Heart left ventricle (tissue), 16 donors: ENCODE measurements at regions not wholly inside any gene's neighbourhood (a gene's known extent, or its start where the extent isn't known, plus 50 kb on each side); places are given as distances from the start of the nearest gene placed in this dataset.
"Not testable (repeated sequence)": the region's sequence is repeated elsewhere in the genome, so short reads cannot be mapped to it uniquely, and the experiment has no call there.

Source experiments
- ATAC-seq, 4 donors: fragments of 200-7000 bp; cut with Tn5 transposase; one replicate each; pipeline ENCODE4 v1.9.1; 2020 to 2022; ENCODE audit warnings: moderate library complexity in 4 of 4, mild to moderate bottlenecking in 3 of 4, moderate number of reproducible peaks in 1 of 4
- DNase-seq, 5 donors: peaks; one replicate each; pipeline ENCODE4 v3.0.0-alpha.2; 2020
- H3K27ac ChIP-seq, 12 donors: fragments of 200-600 bp; sonication (generic) in 4 of 12; one replicate each; pipeline versions ENCODE4 v1.5.0 to v1.8.0; 2016 to 2022; ENCODE audit warnings: mild to moderate bottlenecking in 2 of 12
- H3K27me3 ChIP-seq, 9 donors: fragments of 200-600 bp; sonication (generic) in 2 of 9; one replicate each; pipeline versions ENCODE4 v1.5.1 to v1.8.0; 2016 to 2022; ENCODE audit warnings: mild to moderate bottlenecking in 3 of 9
- H3K36me3 ChIP-seq, 9 donors: fragments of 200-600 bp; sonication (generic) in 2 of 9; one replicate each; pipeline versions ENCODE4 v1.5.0 to v1.8.0; 2018 to 2022; ENCODE audit warnings: mild to moderate bottlenecking in 2 of 9
- H3K4me1 ChIP-seq, 12 donors: fragments of 200-600 bp; sonication (generic) in 4 of 12; one replicate each; pipeline versions ENCODE4 v1.5.0 to v1.8.0; 2016 to 2022; ENCODE audit warnings: mild to moderate bottlenecking in 3 of 12
- H3K4me3 ChIP-seq, 12 donors: fragments of 200-600 bp; sonication (generic) in 4 of 12; one replicate each; pipeline versions ENCODE4 v1.5.0 to v1.8.0; 2017 to 2022; ENCODE audit warnings: mild to moderate bottlenecking in 9 of 12, moderate library complexity in 4 of 12
- H3K9me3 ChIP-seq, 12 donors: fragments of 200-600 bp; sonication (generic) in 4 of 12; one replicate each; pipeline versions ENCODE4 v1.5.0 to v1.8.0; 2016 to 2022; ENCODE audit warnings: mild to moderate bottlenecking in 1 of 12
- POLR2A ChIP-seq, 2 donors: fragments of 450-650 bp; IDR thresholded peaks; one replicate each; pipeline ENCODE4 v1.6.1; 2017; ENCODE audit warnings: antibody characterized with exemption in 2 of 2, mild to moderate bottlenecking in 2 of 2, moderate library complexity in 2 of 2
- WGBS, 4 donors: extraction: QIAGEN DNeasy Blood & Tissue Kit in 2 of 4; methylation state at CpG; one replicate each; pipeline versions ENCODE4 v1.1.5 to v1.1.7; 2013 to 2018; 5-methylcytosine and 5-hydroxymethylcytosine counted together
- intact Hi-C, 10 donors: fragments of 100-400 bp; cut with DNase I; formaldehyde crosslinking; loops; one replicate each; pipeline versions ENCODE4 v1.11.1 to v1.14.2; 2022
- TF ChIP-seq, protein P1 (sequence below), 12 donors: fragments of 200-600 bp; sonication (generic) in 4 of 12; IDR thresholded peaks; one replicate each; pipeline versions ENCODE4 v1.5.0 to v1.8.0; 2018 to 2022; ENCODE audit warnings: antibody characterized with exemption in 12 of 12, mild to moderate bottlenecking in 5 of 12
- donor health status: ischemic (EF 13 %, LVEDD 7.1; RV severe dilation, severe dysfunction).
- donor health status: healthy with polysubstance abuse.
- donor health status: DM: no; HTN: yes; CAD: no.
- donor health status: DM: no; HTN: no; CAD: no.
- donor health status: ischemic (EF 25% LVEDD 6.9; RV normal size, moderate dysfunction).
- donor health status: ischemic (EF 25% LVEDD 5.7; RV mildly dilated, moderate dysfunction).
- donor health status: healthy.
- donor health status: DM: yes; HTN: yes; CAD: no.
- donor health status: ischemic (EF 35%, LVEDD 5.7; RV mildly dilated, moderate dysfunction).
- donor health status: nonischemic (EF 11% LVEDD 7.7; RV severe dilation, severe dysfunction).
- donor health status: DM: yes; HTN: yes; CAD: no.
- donor health status: PGD.
- donor health status: ischemic (EF 29% LVEDD 5.4; RV normal size, mild dysfunction).
- donor health status: nonischemic (EF 23%, LVEDD 6.1; RV moderate dilation, normal function).

DNA sequence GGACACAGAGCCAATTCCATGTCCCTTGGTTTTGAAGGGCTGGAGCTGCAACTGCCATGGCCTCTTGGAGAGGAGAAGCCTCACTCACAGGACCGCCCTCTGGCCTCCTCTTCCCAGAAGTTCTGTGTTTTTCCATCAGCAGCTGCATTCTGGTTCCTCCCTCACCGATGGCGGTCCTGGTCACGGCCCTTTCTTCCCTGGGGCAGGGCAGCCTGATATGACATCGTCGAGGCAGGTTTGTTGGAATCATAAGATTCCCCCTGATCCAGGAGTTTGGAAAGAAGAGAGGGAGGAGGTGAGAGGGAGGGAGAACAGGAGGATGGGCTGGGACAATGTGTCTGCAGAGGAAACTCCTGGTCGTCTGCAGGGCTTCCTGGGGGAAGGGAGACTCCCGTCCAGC lies 82.7 kb upstream of the PDZD8 start:
- no peak for DNase-seq
- no peak overlapping the region for H3K27ac ChIP-seq
- no peak overlapping the region for H3K4me3 ChIP-seq
- no peak for TF ChIP-seq POLR2A (IDR thresholded peaks at IDR 0.05)
- TF ChIP-seq, protein P1, sequence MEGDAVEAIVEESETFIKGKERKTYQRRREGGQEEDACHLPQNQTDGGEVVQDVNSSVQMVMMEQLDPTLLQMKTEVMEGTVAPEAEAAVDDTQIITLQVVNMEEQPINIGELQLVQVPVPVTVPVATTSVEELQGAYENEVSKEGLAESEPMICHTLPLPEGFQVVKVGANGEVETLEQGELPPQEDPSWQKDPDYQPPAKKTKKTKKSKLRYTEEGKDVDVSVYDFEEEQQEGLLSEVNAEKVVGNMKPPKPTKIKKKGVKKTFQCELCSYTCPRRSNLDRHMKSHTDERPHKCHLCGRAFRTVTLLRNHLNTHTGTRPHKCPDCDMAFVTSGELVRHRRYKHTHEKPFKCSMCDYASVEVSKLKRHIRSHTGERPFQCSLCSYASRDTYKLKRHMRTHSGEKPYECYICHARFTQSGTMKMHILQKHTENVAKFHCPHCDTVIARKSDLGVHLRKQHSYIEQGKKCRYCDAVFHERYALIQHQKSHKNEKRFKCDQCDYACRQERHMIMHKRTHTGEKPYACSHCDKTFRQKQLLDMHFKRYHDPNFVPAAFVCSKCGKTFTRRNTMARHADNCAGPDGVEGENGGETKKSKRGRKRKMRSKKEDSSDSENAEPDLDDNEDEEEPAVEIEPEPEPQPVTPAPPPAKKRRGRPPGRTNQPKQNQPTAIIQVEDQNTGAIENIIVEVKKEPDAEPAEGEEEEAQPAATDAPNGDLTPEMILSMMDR (IDR thresholded peaks at IDR 0.05) = no peak
- intact Hi-C loops = no loop called here
- 51 to 67% (median 65%) methylated on average over 8 of the region's 8 CpGs for WGBS, 4 donors
- H3K9me3 ChIP-seq = peaks cover 0 to under 1% (median 0%) of the 10 kb centered on the region in 12 donors
- no peaks in the 10 kb centered on the region for H3K36me3 ChIP-seq
- peaks cover 0 to 1% (median 0%) of the 10 kb centered on the region in 9 donors for H3K27me3 ChIP-seq
- no peak for ATAC-seq
- H3K4me1 ChIP-seq = peaks cover 0 to 19% (median 0%) of the 10 kb centered on the region in 12 donors

DNA sequence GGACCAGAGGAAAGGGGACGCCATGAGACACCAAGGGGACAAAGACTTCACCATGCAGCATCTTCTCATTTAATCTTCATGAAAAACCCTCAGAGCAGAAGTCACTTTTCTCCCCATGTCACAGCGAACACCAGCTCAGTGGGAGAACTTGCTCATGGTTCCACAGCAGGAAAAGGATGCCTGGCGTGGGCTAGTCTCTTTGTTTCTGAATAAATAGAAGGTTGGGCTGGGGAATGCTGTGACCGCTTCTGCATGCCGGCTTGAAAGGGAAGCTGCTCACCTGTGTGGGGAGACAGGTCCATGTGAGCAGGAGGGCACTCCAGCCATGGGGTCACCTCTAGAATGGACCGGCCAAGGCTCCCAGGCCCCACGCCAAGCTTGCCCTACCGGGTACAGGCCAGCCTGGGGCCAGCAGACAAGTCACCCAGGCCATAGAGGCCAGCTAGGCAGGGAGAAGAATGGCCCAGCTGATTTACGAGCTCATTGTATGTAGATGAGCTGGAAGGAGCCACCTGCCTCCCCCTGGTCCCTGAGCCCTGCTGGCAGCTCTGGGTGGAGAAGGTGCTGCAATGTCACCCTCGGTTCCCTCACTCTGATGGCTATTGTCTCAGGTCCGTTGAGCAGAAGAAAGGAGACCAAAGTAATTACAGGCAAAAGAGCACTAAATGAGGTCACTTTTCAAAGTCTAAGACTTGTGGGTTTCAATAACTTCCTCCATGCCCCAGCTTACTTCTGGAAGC lies 82.0 kb upstream of the PDZD8 start:
- Histone ChIP-seq H3K36me3 (no peaks in the 10 kb centered on the region), H3K27me3 (peaks cover 0 to 5% (median 0%) of the 10 kb centered on the region in 9 donors), H3K27ac (no peak overlapping the region), H3K4me1 (peaks cover 0 to 19% (median 0%) of the 10 kb centered on the region in 12 donors), H3K4me3 (no peak overlapping the region), H3K9me3 (no peaks in the 10 kb centered on the region)
- TF ChIP-seq POLR2A (IDR thresholded peaks at IDR 0.05) = no peak
- TF ChIP-seq, protein P1 (IDR thresholded peaks at IDR 0.05) = no peak
- ATAC-seq (no peak), DNase-seq (no peak)
- intact Hi-C loops = no loop called here
- 65 to 73% (median 69%) methylated on average over 10 to 11 of the region's 11 CpGs for WGBS, 4 donors

DNA sequence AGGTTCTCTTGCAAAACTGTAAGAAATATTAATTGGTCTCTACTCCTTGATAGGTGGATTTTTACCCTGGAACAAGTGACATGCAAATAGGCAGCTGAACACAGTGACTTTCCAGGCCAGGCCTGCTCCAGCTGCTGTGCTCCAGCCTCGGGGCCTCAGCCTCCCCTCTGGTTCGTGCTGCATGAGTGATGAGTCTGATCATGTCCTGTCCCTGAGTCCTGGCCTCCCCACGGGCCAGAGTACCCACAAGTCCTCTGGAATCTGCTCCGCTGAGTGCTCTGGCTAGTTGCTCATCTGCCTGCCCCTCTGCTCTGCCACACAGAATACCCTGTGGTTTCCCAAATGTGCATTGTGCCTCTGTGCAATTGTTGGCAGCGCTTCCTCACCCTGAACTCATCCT lies 80.1 kb upstream of the PDZD8 start:
- ATAC-seq = no peak
- intact Hi-C loops = no loop called here

GRCh38 chr10:117454502-117454901 lies 79.3 kb upstream of the PDZD8 start:
- Histone ChIP-seq H3K27me3 (peaks cover 0 to 5% (median 0%) of the 10 kb centered on the region in 9 donors), H3K36me3 (no peaks in the 10 kb centered on the region), H3K27ac (no peak overlapping the region), H3K4me3 (no peak overlapping the region), H3K4me1 (peaks cover 0 to 19% (median 0%) of the 10 kb centered on the region in 12 donors), H3K9me3 (peaks cover 0 to 4% (median 0%) of the 10 kb centered on the region in 12 donors)
- 32 to 71% (median 50%) methylated on average over 1 of the region's 1 CpG for WGBS, 4 donors
- DNase-seq (no peak), ATAC-seq (no peak)
- TF ChIP-seq POLR2A (IDR thresholded peaks at IDR 0.05) = no peak
- TF ChIP-seq, protein P1 (IDR thresholded peaks at IDR 0.05) = no peak
- intact Hi-C loops = no loop called here

More for the DNA sequence above, 80.1 kb upstream of the PDZD8 start:
- Histone ChIP-seq H3K9me3 (no peaks in the 10 kb centered on the region), H3K4me3 (no peak overlapping the region), H3K36me3 (no peaks in the 10 kb centered on the region), H3K27me3 (peaks cover 0 to 5% (median 0%) of the 10 kb centered on the region in 9 donors), H3K27ac (no peak overlapping the region), H3K4me1 (peaks cover 0 to 19% (median 0%) of the 10 kb centered on the region in 12 donors)
- no peak for TF ChIP-seq POLR2A (IDR thresholded peaks at IDR 0.05)
- TF ChIP-seq, protein P1 (IDR thresholded peaks at IDR 0.05) = no peak
- WGBS, 4 donors = 62 to 92% (median 68%) methylated on average over 4 to 5 of the region's 5 CpGs
- DNase-seq = no peak

DNA sequence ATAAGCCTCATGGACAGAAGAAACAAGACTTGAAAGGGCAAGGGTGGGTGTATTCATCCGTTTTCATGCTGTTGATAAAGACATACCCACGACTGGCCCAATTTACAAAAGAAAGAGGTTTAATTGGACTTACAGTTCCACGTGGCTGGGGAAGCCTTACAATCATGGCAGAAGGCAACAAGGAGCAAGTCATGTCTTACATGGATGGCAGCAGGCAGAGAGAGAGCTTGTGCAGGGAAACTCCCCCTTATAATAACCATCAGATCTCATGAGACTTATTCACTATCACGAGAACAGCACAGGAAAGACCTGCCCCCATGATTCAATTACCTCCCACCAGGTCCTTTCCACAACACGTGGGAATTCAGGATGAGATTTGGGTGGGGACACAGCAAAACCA lies 78.2 kb upstream of the PDZD8 start:
- H3K9me3 ChIP-seq, H3K4me3 ChIP-seq, H3K27me3 ChIP-seq, H3K27ac ChIP-seq, H3K36me3 ChIP-seq, ATAC-seq, intact Hi-C loops, DNase-seq: not testable (repeated sequence)
- WGBS, 4 donors = 73 to 82% (median 75%) methylated on average over 4 to 5 of the region's 5 CpGs
- peaks cover 0 to 19% (median 0%) of the 10 kb centered on the region in 12 donors for H3K4me1 ChIP-seq
